RWPE1 (cell line): ENCODE measurements at regions not wholly inside any gene's neighbourhood (a gene's known extent, or its start where the extent isn't known, plus 50 kb on each side); places are given as distances from the start of the nearest gene placed in this dataset.
"Not testable (repeated sequence)": the region's sequence is repeated elsewhere in the genome, so short reads cannot be mapped to it uniquely, and the experiment has no call there.

Experiments used
- CTCF ChIA-PET: fragments of 350-600 bp; sonication (Branson Sonifier 250); formaldehyde crosslinking; extraction: SDS; loops from one replicate; lab custom pipeline; 2021; lab: Yijun Ruan, JAX
- POLR2A ChIA-PET: fragments of 400-600 bp; formaldehyde crosslinking; extraction: SDS; loops from one replicate; lab custom pipeline; 2020; ENCODE audit warnings: antibody characterized with exemption; ENCODE audit not compliant: low non-redundant PET; lab: Yijun Ruan, JAX
- DNase-seq: peaks from one replicate; pipeline ENCODE4 v3.0.0; 2012; ENCODE audit warnings: low spot score
- H3K27ac ChIP-seq: fragments of 450-650 bp; 2 replicates; pipeline ENCODE4 v1.5.1; 2017
- TF ChIP-seq, protein P1 (sequence below): fragments of 450-650 bp; conservative IDR thresholded peaks from 2 replicates; pipeline ENCODE4 v1.5.1; 2017; ENCODE audit warnings: low read depth, mild to moderate bottlenecking

DNA sequence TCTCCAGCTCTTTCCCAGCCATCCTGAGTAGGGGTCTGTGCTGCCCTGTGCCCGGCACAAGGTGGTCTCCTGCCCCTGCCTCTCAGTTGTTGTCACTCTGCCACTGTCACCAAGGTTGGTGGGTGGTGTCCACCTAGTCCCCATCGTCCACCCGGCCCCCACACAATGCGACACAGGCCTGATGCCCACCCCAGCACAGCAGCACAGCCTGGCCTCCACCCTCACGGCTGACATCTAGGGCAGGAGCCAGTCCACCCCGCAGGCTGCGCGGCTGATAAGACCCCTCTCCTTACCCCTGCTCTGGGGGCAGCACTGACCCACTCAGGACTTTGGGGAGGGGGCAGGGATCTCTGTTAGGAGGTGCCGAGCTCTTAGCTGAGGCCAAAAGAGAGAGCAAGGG lies 198.3 kb downstream of the LIPI start:
- TF ChIP-seq, protein P1, sequence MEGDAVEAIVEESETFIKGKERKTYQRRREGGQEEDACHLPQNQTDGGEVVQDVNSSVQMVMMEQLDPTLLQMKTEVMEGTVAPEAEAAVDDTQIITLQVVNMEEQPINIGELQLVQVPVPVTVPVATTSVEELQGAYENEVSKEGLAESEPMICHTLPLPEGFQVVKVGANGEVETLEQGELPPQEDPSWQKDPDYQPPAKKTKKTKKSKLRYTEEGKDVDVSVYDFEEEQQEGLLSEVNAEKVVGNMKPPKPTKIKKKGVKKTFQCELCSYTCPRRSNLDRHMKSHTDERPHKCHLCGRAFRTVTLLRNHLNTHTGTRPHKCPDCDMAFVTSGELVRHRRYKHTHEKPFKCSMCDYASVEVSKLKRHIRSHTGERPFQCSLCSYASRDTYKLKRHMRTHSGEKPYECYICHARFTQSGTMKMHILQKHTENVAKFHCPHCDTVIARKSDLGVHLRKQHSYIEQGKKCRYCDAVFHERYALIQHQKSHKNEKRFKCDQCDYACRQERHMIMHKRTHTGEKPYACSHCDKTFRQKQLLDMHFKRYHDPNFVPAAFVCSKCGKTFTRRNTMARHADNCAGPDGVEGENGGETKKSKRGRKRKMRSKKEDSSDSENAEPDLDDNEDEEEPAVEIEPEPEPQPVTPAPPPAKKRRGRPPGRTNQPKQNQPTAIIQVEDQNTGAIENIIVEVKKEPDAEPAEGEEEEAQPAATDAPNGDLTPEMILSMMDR = no peak
- POLR2A ChIA-PET = no interaction called here
- CTCF ChIA-PET = no interaction called here
- no peak overlapping the region for H3K27ac ChIP-seq
- no peak for DNase-seq

DNA sequence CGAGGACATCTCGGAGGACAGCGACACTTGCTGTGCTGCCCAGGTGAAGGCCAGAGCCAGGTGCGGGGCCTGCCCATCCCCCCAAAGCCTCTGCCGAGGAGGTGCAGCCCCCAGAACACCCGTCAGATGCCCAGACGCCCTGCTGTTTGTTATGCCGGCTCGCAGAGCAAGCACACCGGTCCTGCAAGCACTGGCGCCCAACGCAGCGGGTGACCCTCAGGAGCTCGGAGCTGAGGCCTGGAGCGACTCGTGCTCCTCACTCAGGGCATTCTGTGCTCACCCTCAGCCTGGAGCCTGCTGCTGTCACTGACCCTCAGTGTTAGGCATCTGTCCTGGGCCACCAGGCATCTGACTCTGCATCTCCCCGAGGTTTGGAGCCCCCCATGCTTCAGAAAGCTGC lies 199.0 kb downstream of the LIPI start:
- POLR2A ChIA-PET, DNase-seq, CTCF ChIA-PET, H3K27ac ChIP-seq: not testable (repeated sequence)

DNA sequence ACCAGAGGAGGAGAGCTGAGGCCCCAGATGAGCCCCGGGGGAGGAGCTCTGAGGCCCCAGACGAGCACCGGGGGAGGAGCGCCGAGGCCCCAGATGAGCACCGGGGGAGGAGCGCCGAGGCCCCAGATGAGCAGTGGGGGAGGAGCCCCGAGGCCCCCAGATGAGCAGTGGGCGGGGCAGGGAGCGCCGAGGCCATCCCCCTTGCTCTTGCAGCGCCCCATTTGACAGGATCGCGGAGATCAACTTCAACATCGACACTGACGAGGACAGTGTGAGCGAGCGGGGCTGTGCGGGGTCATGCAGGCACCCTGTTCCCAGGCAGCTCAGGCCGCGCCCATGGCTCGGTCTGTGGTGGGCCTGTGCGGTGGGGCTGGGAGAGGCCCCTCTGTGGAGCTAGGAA lies 199.6 kb downstream of the LIPI start:
- POLR2A ChIA-PET, CTCF ChIA-PET, H3K27ac ChIP-seq, DNase-seq: not testable (repeated sequence)

DNA sequence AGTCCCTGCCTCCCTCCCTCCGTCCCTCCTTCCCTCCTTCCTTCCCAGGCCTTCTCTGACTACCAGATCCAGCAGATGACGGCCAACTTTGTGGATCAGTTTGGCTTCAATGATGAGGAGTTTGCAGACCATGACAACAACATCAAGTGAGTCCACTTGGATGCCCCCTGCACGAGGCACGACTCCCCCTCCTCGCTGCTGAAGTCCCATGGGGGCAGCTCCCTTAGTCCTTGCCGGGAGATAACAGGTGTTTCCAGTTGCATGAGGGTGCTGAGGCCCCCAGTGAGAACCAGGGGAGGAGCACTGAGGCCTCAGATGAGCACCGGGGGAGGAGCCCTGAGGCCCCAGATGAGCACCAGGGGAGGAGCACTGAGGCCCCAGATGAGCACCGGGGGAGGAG lies 200.0 kb downstream of the LIPI start:
- TF ChIP-seq, protein P1 = no peak
- ChIA-PET POLR2A (no interaction called here), CTCF (no interaction called here)
- DNase-seq = no peak
- H3K27ac ChIP-seq = no peak overlapping the region

DNA sequence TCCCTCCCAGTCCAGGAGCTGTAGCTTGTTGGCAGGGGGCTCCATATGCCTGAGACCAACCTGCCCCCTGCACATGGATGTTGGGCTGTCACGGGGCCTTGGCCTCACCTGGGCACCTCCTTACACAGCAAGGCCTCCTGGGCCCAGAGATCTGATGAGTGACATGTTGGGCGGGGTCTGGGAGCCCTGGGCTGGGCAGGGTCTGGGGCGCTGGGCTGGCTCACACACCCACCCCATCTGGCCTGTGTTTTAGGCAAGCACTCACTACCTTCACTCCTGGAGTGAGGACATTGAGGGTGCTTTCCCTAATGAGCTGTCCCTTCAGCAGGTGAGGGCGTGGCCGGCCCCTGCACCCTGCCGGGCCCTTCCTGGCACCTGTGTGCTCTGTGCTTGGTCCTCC lies 200.8 kb downstream of the LIPI start:
- POLR2A ChIA-PET, DNase-seq, H3K27ac ChIP-seq, CTCF ChIA-PET: not testable (repeated sequence)

DNA sequence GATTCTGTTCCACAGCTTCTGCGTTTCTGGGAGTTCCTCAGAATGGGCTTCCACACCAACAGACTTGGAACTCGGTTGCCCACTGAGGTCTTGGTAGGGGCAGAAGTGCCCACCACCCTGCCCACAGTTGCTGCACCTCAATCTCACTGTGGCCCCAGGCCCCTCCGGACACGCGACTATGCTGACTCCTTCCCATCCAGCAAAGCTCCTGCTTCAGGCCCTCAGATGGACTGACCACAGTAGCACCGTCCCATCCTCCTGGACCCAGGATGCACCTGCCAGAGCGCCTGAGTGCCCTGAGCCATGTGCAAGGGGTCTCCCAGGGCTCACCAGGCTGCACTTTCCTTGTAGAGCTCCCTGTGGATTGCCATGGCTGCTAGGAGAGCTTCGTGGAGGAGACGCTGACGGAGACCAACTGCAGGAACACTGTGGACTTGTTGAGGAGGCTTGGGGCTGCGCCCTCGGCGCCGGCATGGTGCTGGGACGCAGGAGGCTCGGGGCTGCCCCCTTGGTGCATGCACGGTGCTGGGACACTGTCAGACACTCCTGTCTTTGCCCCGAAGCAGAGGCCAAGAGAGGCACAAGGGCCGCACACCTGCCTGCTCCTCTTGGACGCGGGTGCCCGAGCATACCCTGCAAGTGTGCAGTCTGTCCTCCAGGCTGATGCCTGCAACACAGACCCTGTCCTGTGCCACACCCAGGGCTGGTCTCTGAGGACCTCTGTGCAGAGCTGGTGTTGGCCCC lies 201.3 kb downstream of the LIPI start:
- DNase-seq, POLR2A ChIA-PET, H3K27ac ChIP-seq, CTCF ChIA-PET: not testable (repeated sequence)

DNA sequence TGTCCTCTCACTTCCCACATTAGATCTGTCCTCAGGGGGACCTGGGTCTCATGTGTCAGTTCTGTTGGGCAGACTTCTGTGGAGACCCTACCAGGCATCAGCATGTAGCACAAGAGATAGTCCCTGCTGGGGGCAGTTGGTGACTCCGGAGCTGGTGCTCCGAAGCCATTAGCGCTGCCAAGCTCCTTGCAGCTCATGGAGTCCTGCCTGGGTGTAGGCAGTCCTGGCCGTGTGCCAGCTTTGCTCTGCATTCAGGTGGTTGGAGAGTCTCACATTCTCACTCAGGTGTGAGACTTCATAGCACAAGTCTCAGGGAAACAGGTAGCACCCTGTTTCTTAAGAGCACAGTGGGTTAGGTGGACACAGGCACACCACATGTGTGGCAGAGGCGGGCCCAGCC lies 202.3 kb downstream of the LIPI start:
- H3K27ac ChIP-seq, CTCF ChIA-PET, POLR2A ChIA-PET, DNase-seq: not testable (repeated sequence)

DNA sequence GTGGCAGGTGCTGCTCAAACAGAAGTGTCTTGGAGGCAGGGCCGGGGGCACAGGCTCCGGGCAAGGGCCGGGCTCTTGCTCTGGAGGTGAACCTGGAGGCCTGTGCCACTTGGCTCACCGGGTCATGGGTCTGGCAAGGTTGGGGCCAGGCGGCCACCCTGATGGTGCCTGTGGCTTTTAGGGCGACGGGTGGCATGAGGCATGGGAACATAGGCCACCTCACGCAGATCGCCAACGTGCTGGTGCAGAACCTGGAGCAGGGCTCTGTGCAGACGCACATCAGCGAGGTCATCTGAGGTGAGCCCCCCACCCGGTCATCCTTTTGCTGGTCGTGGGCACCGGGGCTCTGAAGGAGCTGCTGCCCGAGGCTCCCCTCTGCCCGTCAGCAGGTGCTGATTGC lies 202.7 kb downstream of the LIPI start:
- DNase-seq, H3K27ac ChIP-seq, CTCF ChIA-PET, POLR2A ChIA-PET: not testable (repeated sequence)

DNA sequence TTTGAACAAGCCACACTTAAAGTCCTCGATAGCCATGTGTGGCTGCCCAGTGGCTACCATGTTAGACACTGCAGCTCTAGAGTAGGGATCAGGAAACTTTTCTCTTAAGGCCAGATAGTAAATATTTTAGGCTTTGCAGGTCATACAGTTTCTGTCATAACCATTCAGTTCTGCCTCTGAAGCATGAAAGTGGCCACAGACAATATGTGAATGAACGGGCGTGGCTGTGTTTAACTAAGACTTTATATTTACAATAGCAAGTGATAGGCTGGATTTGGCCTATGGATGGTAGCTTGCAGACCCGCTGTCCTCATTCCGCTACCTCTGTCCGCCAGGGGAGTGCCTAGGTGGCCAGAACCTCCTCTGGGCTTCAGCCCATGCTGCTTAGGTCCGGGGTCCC lies 204.6 kb downstream of the LIPI start:
- H3K27ac ChIP-seq, CTCF ChIA-PET, POLR2A ChIA-PET, DNase-seq: not testable (repeated sequence)

DNA sequence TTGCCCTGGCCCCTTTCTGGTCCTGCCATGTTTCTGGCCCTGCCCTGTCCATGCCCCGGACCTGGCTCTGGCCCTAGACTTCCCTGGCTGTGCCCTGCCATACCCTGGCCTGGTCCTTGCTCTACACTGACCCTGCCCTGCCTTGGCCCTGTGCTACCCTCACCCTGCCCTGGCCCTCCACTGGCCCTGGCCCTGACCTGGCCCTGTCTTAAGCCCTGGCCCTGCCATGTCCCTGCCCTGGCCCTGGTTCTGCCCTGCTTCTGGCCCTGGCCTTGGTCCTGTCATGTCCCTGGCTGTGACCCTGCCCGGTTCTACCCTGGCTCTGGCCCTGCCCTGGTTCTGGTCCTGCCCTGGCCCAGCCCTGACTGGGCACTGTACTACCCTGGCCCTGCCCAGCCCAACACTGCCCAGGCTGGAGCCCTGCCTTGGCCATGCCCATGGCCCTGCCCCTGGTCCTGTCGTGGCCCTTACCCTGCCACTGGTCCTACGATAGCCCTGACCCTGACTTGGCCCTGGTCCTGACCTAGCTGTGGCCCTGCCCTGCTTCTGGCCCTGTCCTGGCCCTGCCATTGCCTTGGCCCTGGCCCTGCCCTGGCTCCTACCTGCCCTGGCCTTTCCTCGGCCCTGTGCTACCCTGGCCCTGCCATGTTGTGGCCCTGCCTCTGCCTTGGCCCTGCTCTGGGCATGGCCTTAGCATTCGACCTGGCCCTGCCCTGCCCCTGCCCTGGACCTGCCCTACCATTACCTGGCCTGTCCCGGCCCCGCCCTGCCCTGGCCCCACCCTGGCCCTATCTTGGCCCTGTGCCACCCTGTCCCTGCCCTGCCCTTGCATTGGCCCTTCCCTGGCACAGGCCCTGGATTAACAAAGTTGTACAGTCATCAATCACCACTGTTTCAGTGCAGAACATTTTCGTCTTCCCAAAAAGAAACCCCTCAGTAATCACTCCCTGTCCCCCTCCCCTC lies 223.5 kb downstream of the LIPI start:
- POLR2A ChIA-PET, DNase-seq, CTCF ChIA-PET, H3K27ac ChIP-seq: not testable (repeated sequence)

DNA sequence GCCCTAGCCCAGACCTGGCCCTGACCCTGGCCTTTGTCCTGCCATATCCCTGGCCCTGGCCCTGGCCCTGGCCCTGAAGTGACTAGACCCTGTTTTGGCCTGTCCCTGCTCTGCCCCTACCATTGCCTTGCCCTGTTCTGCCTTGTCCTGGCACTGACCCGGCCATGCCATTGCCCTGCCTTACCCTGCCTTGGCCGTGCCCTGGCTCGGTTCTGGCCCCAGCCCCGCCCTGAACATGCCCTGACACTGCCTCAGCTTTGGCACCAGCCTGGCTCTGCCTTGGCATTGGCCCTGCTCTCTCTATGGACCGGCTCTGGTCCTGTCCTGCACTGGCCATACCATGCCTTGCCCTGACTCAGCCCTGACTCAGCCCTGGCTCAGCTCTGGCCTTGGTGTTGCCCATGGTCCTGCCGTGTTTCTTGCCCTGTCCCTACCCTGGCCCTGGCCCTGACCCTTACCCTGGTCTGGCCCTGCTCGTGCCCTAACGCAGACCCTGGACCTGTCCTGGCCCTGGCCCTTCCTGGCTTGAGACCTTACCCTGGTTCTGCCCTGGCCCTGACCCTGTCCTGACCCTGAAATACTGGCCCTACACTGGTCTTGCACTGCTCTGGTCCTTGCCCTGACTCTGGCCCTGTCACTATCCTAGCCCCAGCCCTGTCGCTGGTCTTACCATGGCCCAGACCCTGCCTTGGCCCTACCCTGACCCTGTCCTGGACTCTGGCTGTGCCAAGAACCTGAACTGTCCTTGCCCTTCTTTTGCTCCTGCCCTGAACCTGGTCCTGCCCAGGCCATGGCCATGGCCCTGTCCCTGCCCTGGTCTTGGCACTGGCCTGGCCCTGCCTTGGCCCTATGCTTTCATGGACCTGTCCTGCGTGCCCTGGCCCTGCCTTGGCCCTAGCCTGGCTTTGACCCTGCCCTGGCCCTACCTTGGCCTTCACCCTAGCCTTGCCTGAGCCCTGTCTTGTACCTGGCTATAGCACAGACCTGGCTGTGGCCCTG lies 224.6 kb downstream of the LIPI start:
- CTCF ChIA-PET, DNase-seq, POLR2A ChIA-PET: not testable (repeated sequence)
- peak overlapping the region; percentile 65 for H3K27ac ChIP-seq

DNA sequence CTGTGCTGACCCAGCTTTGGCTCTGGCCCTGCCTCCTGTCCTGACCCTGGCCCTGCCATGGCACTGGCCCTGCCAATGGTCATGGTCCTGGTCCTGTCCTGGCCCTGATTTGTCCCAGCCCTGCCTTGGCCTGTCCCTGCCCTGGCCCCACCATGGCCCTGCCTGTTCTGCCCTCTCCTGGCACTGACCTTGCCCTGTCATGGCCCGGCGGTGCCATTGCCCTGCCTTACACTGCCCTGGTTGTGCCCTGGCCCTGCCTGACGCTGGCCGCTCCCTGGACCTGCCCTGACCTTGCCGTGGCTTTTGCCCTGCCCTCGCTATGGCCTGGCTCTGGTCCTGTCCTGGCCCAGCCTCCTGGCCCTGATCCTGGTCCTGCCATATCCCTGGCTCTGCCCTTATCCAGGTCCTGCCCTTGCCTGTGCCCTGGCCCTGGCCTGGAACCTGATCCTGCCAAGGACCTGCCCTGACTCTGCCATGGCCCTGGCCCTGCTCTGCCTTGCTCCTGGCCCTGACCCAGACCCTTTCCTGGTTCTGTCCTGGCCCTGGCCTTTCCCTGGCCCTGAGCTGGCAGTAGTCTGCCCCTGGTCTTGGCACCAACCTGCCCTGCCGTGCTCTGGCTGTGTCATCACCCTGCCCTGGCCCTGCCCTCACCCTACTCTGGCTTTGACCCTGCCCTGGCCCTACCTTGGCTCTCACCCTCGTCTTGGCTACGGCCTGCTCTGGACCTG lies 225.5 kb downstream of the LIPI start:
- CTCF ChIA-PET, POLR2A ChIA-PET, DNase-seq: not testable (repeated sequence)
- H3K27ac ChIP-seq = peak overlapping the region; percentile 65

DNA sequence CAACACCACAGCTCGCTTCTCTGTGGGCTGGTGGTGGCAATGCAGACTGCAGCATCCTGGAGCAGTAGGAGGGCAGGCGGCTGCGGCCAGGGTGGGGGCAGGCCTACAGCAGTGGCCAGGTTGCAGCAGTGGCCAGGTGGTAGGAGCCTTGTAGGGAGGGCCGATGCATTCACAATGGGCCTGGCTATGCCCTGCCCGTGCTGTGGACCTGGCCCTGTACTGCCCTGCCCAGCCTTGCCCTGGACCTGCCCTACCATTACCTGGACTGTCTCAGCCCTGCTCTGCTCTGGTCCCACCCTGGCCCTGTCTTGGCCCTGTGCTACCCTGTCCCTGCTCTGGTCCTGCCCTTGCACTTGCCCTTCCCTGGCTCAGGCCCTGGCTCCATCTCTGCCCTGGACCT lies 226.0 kb downstream of the LIPI start:
- POLR2A ChIA-PET, DNase-seq, H3K27ac ChIP-seq, CTCF ChIA-PET: not testable (repeated sequence)
